CD4-positive, CD25-positive, alpha-beta regulatory T cell (primary cell): ENCODE measurements at regions not wholly inside any gene's neighbourhood (a gene's known extent, or its start where the extent isn't known, plus 50 kb on each side); places are given as distances from the start of the nearest gene placed in this dataset.

Experiments used
- ATAC-seq, 2 donors: fragments of 150-1000 bp; cut with Tn5 transposase; one replicate each; pipeline ENCODE4 v1.10.0; 2021; ENCODE audit warnings: low read depth in 2 of 2, moderate number of reproducible peaks in 2 of 2, moderate library complexity in 1 of 2
- DNase-seq, 3 donors: peaks; one replicate each; pipeline versions ENCODE4 v3.0.0 to v3.0.0-alpha.2; 2012 to 2022; ENCODE audit warnings: mixed read lengths in 1 of 3
- H3K27ac ChIP-seq: one replicate; pipeline ENCODE4 v1.7.0; 2013; ENCODE audit warnings: mild to moderate bottlenecking, low read length; ENCODE audit not compliant: insufficient read depth, poor library complexity, severe bottlenecking
- H3K27me3 ChIP-seq: one replicate; pipeline ENCODE4 v1.7.0; 2013; ENCODE audit warnings: low read length; ENCODE audit not compliant: control insufficient read depth, insufficient read depth
- H3K36me3 ChIP-seq: one replicate; pipeline ENCODE4 v1.7.0; 2013; ENCODE audit warnings: mild to moderate bottlenecking, low read length, moderate library complexity; ENCODE audit not compliant: control insufficient read depth, insufficient read depth
- H3K4me1 ChIP-seq: 2 replicates; pipeline ENCODE4 v1.7.0; 2013; ENCODE audit warnings: mild to moderate bottlenecking, low read length; ENCODE audit not compliant: insufficient read depth, control insufficient read depth, poor library complexity, severe bottlenecking
- H3K4me3 ChIP-seq: one replicate; pipeline ENCODE4 v1.7.0; 2013; ENCODE audit warnings: low read depth, mild to moderate bottlenecking, low read length, moderate library complexity
- H3K9me3 ChIP-seq, 2 experiments: 1 replicate in 1 of 2; 2 replicates in 1 of 2; pipeline ENCODE4 v1.7.0; 2013; ENCODE audit warnings: low read length in 2 of 2, mild to moderate bottlenecking in 1 of 2, moderate library complexity in 1 of 2; ENCODE audit not compliant: control insufficient read depth in 2 of 2
- H3K27ac Mint-ChIP-seq, 3 donors: one replicate each; pipeline ENCODE4 v1.8.0; 2020 to 2022; ENCODE audit warnings: mild to moderate bottlenecking in 3 of 3, mixed read lengths in 3 of 3, moderate library complexity in 2 of 3
- H3K27me3 Mint-ChIP-seq: one replicate; pipeline ENCODE4 v1.8.0; 2022; ENCODE audit warnings: mild to moderate bottlenecking, mixed read lengths
- H3K36me3 Mint-ChIP-seq: one replicate; pipeline ENCODE4 v1.8.0; 2020; ENCODE audit warnings: mixed read lengths
- H3K4me1 Mint-ChIP-seq, 4 donors: one replicate each; pipeline ENCODE4 v1.8.0; 2020 to 2022; ENCODE audit warnings: mixed read lengths in 4 of 4, mild to moderate bottlenecking in 1 of 4
- H3K4me3 Mint-ChIP-seq, 4 donors: one replicate each; pipeline ENCODE4 v1.8.0; 2020 to 2022; ENCODE audit warnings: mild to moderate bottlenecking in 4 of 4, mixed read lengths in 4 of 4, moderate library complexity in 3 of 4
- H3K9me3 Mint-ChIP-seq, 7 donors: one replicate each; pipeline ENCODE4 v1.8.0; 2020 to 2022; ENCODE audit warnings: mixed read lengths in 7 of 7, mild to moderate bottlenecking in 3 of 7, moderate library complexity in 2 of 7

GRCh38 chr5:17339841-17340240 lies 122.4 kb downstream of the BASP1 start:
- Histone ChIP-seq H3K27ac (no peak overlapping the region), H3K27me3 (no peaks in the 10 kb centered on the region), H3K9me3 (no peaks in the 10 kb centered on the region), H3K4me3 (no peak overlapping the region), H3K36me3 (no peaks in the 10 kb centered on the region), H3K4me1 (no peaks in the 10 kb centered on the region)
- no peaks in the 10 kb centered on the region for H3K4me1 Mint-ChIP-seq
- no peaks in the 10 kb centered on the region for H3K27me3 Mint-ChIP-seq
- DNase-seq: no peak
- no peak overlapping the region for H3K27ac Mint-ChIP-seq
- peaks cover 0 to 21% (median 4%) of the 10 kb centered on the region in 7 donors for H3K9me3 Mint-ChIP-seq
- no peak for ATAC-seq
- H3K4me3 Mint-ChIP-seq: no peak overlapping the region
- no peaks in the 10 kb centered on the region for H3K36me3 Mint-ChIP-seq

GRCh38 chr5:17340379-17340778 lies 122.9 kb downstream of the BASP1 start:
- Mint-ChIP-seq H3K27ac (no peak overlapping the region), H3K9me3 (peaks cover 0 to 21% (median 6%) of the 10 kb centered on the region in 7 donors), H3K27me3 (no peaks in the 10 kb centered on the region), H3K4me1 (no peaks in the 10 kb centered on the region), H3K36me3 (no peaks in the 10 kb centered on the region), H3K4me3 (no peak overlapping the region)
- Histone ChIP-seq H3K27me3 (no peaks in the 10 kb centered on the region), H3K4me1 (no peaks in the 10 kb centered on the region), H3K4me3 (no peak overlapping the region), H3K9me3 (no peaks in the 10 kb centered on the region), H3K27ac (no peak overlapping the region), H3K36me3 (no peaks in the 10 kb centered on the region)
- ATAC-seq (no peak), DNase-seq (no peak)

GRCh38 chr5:17340819-17341218 lies 123.4 kb downstream of the BASP1 start:
- ATAC-seq: no peak
- Mint-ChIP-seq H3K27ac (no peak overlapping the region), H3K4me1 (no peaks in the 10 kb centered on the region), H3K4me3 (no peak overlapping the region), H3K36me3 (no peaks in the 10 kb centered on the region), H3K9me3 (peaks cover 0 to 21% (median 6%) of the 10 kb centered on the region in 7 donors), H3K27me3 (no peaks in the 10 kb centered on the region)
- Histone ChIP-seq H3K4me3 (no peak overlapping the region), H3K9me3 (no peaks in the 10 kb centered on the region), H3K4me1 (no peaks in the 10 kb centered on the region), H3K27me3 (no peaks in the 10 kb centered on the region), H3K36me3 (no peaks in the 10 kb centered on the region), H3K27ac (no peak overlapping the region)
- no peak for DNase-seq

- H3K4me3 ChIP-seq: no peak overlapping the region
- no peak for DNase-seq
- H3K4me1 Mint-ChIP-seq: no peaks in the 10 kb centered on the region
- H3K4me1 ChIP-seq: no peaks in the 10 kb centered on the region
- H3K27me3 Mint-ChIP-seq: no peaks in the 10 kb centered on the region
- no peaks in the 10 kb centered on the region for H3K36me3 ChIP-seq
- H3K4me3 Mint-ChIP-seq: no peak overlapping the region
- H3K9me3 ChIP-seq: no peaks in the 10 kb centered on the region
- no peak for ATAC-seq
- no peaks in the 10 kb centered on the region for H3K36me3 Mint-ChIP-seq
- H3K27ac Mint-ChIP-seq: no peak overlapping the region
- no peaks in the 10 kb centered on the region for H3K27me3 ChIP-seq
- no peak overlapping the region for H3K27ac ChIP-seq
- H3K9me3 Mint-ChIP-seq: peaks cover 0 to 16% (median 8%) of the 10 kb centered on the region in 7 donors
Measured at GRCh38 chr5:17343675-17344074, 126.2 kb downstream of the BASP1 start.

GRCh38 chr5:17346811-17347210 lies 129.4 kb downstream of the BASP1 start:
- H3K4me1 Mint-ChIP-seq: no peaks in the 10 kb centered on the region
- H3K27me3 Mint-ChIP-seq: no peaks in the 10 kb centered on the region
- H3K36me3 Mint-ChIP-seq: no peaks in the 10 kb centered on the region
- H3K27ac ChIP-seq: no peak overlapping the region
- H3K27me3 ChIP-seq: no peaks in the 10 kb centered on the region
- ATAC-seq: no peak
- H3K4me3 ChIP-seq: no peak overlapping the region
- no peak overlapping the region for H3K27ac Mint-ChIP-seq
- no peak overlapping the region for H3K4me3 Mint-ChIP-seq
- no peaks in the 10 kb centered on the region for H3K4me1 ChIP-seq
- no peaks in the 10 kb centered on the region for H3K36me3 ChIP-seq
- no peaks in the 10 kb centered on the region for H3K9me3 ChIP-seq
- peaks cover 2 to 10% (median 4%) of the 10 kb centered on the region in 7 donors for H3K9me3 Mint-ChIP-seq
- DNase-seq: no peak

GRCh38 chr5:17352223-17352622 lies 134.8 kb downstream of the BASP1 start:
- H3K27me3 ChIP-seq: no peaks in the 10 kb centered on the region
- no peaks in the 10 kb centered on the region for H3K36me3 ChIP-seq
- no peak for DNase-seq
- H3K9me3 ChIP-seq: no peaks in the 10 kb centered on the region
- no peak overlapping the region for H3K4me3 ChIP-seq
- H3K27ac ChIP-seq: no peak overlapping the region
- no peaks in the 10 kb centered on the region for H3K36me3 Mint-ChIP-seq
- H3K4me1 Mint-ChIP-seq: no peaks in the 10 kb centered on the region
- no peaks in the 10 kb centered on the region for H3K4me1 ChIP-seq
- no peak overlapping the region for H3K4me3 Mint-ChIP-seq
- peaks cover 0 to 9% (median 4%) of the 10 kb centered on the region in 7 donors for H3K9me3 Mint-ChIP-seq
- H3K27ac Mint-ChIP-seq: no peak overlapping the region
- H3K27me3 Mint-ChIP-seq: no peaks in the 10 kb centered on the region
- no peak for ATAC-seq

GRCh38 chr5:17354265-17354664 lies 136.8 kb downstream of the BASP1 start:
- Mint-ChIP-seq H3K9me3 (peaks cover 0 to 13% (median 5%) of the 10 kb centered on the region in 7 donors), H3K27me3 (no peaks in the 10 kb centered on the region), H3K4me3 (no peak overlapping the region), H3K36me3 (no peaks in the 10 kb centered on the region), H3K4me1 (no peaks in the 10 kb centered on the region), H3K27ac (no peak overlapping the region)
- Histone ChIP-seq H3K4me3 (no peak overlapping the region), H3K27ac (no peak overlapping the region), H3K36me3 (no peaks in the 10 kb centered on the region), H3K9me3 (peaks cover 0 to 3% of the 10 kb centered on the region in 2 experiments), H3K4me1 (no peaks in the 10 kb centered on the region), H3K27me3 (no peaks in the 10 kb centered on the region)
- ATAC-seq (no peak), DNase-seq (no peak)

- H3K27me3 Mint-ChIP-seq: no peaks in the 10 kb centered on the region
- H3K27ac Mint-ChIP-seq: no peak overlapping the region
- Histone ChIP-seq H3K27me3 (no peaks in the 10 kb centered on the region), H3K36me3 (no peaks in the 10 kb centered on the region), H3K4me1 (no peaks in the 10 kb centered on the region), H3K4me3 (no peak overlapping the region), H3K9me3 (peaks cover 0 to 3% of the 10 kb centered on the region in 2 experiments), H3K27ac (no peak overlapping the region)
- H3K9me3 Mint-ChIP-seq: peaks cover 0 to 13% (median 6%) of the 10 kb centered on the region in 7 donors
- no peaks in the 10 kb centered on the region for H3K4me1 Mint-ChIP-seq
- ATAC-seq: no peak
- no peak overlapping the region for H3K4me3 Mint-ChIP-seq
- DNase-seq: no peak
- no peaks in the 10 kb centered on the region for H3K36me3 Mint-ChIP-seq
Measured at GRCh38 chr5:17355586-17356346, 138.3 kb downstream of the BASP1 start.
